NOMO-1 treated with dmso at 0.1 percent for 144 hours (cell line): ENCODE measurements at regions not wholly inside any gene's neighbourhood (a gene's known extent, or its start where the extent isn't known, plus 50 kb on each side); places are given as distances from the start of the nearest gene placed in this dataset.
"Not testable (repeated sequence)": the region's sequence is repeated elsewhere in the genome, so short reads cannot be mapped to it uniquely, and the experiment has no call there.

Source experiments
- DNase-seq: peaks from one replicate; lab custom pipeline; 2025; ENCODE audit not compliant: unreplicated experiment; lab: John Stamatoyannopoulos, UW

GRCh38 chr18:28768791-28769768 lies 592.1 kb upstream of the CDH2 start:
- no peak for DNase-seq

DNA sequence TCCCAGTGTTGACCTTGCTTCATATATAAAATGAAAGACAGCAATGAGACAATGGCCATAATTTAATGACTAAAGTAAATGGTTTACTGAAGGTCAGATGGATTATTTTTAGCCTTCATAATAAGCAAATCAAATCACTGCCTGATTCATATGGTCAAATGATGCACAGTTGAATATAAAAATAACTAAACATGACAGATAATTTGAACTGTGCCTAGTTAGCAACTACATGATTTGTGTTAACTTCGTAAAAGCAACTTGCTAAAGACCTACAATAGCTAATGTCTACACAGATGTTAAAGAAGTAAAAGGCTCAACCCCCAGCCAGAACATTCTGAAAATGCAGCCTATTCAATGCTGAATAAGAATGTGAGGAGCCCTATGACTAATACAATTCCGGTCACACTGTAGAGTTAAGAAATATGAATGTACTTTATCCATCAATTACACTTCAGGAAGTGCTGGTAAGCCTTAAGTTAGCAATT lies 590.8 kb upstream of the CDH2 start:
- no peak for DNase-seq

- DNase-seq = no peak
Measured at GRCh38 chr18:28767201-28767600, 590.3 kb upstream of the CDH2 start.

DNA sequence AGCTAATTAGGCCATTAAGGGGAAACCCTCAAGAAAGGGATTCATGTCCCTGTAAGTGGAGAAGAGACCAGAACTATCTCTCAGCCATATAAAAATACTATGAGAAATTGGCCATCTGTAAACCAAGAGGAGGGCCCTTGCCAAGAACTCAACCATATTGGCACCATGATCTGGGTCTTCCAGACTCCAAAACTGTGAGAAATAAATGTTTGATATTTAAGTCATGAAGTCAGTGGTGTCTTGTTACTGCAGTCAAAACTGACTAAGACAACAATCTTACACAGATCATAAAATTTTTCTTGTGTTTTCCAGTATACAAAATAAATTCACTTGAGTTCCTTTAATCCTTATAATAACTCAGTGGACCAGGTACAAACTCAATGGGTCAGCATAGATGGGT lies 589.8 kb upstream of the CDH2 start:
- DNase-seq = no peak

- no peak for DNase-seq
Measured at GRCh38 chr18:28766027-28766426, 589.1 kb upstream of the CDH2 start.

DNA sequence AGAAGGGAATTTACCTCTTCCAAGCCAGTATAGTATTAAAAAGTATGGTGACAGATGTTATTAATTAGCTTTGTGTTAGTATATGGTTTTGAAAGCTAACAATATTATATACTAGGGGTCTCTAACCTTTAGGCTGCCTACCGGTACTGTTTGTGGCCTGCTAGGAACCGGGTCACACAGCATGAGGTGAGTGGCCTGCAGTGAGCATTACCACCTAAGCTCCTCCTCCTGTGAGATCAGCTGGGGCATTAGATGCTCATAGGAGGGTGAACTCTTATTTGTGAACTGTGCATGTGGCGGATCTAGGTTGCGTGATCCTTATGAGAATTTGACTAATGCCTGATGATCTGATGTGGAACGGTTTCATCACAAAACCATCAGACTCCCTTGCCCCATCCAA lies 583.4 kb upstream of the CDH2 start:
- DNase-seq = no peak

- DNase-seq = no peak
Measured at GRCh38 chr18:28757466-28758008, 580.6 kb upstream of the CDH2 start.

DNA sequence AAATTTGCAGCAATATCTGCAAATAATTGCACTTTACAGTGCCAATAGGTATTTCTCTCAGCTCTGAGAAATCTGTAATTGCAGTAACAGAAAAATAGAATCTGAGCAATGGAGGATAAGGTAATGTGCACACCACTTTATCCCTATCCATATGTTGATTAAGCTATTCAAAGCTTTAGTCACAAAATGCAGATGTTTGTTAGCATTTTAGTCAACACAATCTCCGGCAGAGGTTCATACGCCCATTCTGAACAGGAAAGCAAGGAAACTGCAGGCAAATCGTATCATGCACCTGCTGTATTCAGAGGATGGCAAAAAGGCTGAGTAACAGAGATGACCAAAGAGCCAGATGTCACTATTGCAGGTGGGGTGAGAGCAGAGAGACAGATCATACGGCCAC lies 566.2 kb upstream of the CDH2 start:
- DNase-seq = no peak

DNA sequence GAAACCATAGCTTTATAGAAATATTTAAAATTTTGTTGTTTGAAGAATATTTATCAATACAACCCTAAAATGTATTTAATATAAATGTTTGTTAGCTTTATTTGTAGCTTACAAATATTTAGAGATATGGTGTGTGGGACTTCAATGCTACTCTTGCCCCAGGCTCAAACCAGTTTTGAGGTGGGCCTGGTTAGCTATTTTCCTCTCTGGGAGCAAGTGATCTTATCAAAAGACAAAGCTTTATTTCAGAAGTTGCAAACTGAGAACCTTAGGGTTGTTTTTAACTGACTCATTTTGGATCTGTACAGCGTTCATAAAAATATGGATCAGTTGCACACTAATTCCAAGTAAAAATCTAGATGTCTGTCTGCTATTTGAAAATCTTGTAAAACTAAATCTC lies 563.6 kb upstream of the CDH2 start:
- DNase-seq = no peak

- no peak for DNase-seq
Measured at GRCh38 chr18:28736951-28737350, 560.0 kb upstream of the CDH2 start.

GRCh38 chr18:28736223-28736622 lies 559.3 kb upstream of the CDH2 start:
- no peak for DNase-seq

- no peak for DNase-seq
Measured at GRCh38 chr18:28735731-28736130, 558.8 kb upstream of the CDH2 start.

GRCh38 chr18:28729321-28729720 lies 552.4 kb upstream of the CDH2 start:
- DNase-seq = no peak

DNA sequence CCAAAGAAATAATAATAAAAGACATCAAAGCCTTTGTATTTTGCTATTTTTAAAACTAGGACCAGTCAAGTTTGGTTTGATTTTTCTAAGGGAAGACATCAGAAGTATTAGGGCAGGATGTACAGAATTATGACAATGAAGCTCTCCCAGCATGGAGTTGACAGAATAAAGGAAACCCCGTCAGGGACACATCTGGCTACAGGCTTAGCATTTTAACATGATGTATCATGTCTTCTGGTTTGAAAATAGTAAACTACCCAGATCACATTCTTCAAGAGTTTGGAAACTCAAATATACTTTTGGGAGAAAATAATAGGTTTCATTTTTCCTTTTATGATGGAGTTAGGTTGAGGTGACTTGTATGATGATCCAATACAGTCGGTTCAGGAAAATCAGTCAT lies 552.0 kb upstream of the CDH2 start:
- no peak for DNase-seq

DNA sequence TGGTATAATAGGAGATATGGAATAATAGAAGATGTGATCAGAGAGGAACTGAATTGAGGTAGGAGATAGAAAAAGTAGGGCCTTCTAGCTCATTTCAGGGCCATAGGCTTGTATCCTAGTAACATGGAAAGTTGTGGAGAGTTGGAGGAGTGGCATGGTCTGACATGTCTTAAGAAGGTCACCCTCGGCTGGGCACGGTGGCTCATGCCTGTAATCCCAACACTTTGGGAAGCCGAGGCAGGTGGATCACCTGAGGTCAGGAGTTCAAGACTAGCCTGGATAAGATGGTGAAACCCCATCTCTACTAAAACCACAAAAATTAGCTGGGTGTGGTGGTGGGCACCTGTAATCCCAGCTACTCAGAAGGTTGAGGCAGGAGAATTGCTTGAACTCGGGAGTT lies 550.3 kb upstream of the CDH2 start:
- DNase-seq = not testable (repeated sequence)

DNA sequence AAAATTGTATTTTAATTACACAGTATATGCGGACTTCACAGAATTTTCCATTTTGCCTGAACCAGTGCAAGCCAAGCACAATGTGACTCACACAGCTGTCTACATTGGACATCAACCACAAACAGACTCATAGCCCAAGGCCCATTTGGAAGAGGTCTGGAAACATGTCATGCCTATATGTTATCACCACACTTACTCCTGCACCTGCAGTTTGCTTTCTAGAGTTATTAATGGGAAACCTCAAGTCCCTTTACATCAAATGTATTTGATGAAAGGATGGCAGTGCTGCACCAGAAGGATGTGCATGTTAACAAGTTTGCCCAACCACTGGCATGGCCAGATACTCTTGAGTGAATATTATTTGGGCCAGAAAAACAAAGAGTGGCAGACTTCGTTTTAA lies 548.9 kb upstream of the CDH2 start:
- no peak for DNase-seq

DNA sequence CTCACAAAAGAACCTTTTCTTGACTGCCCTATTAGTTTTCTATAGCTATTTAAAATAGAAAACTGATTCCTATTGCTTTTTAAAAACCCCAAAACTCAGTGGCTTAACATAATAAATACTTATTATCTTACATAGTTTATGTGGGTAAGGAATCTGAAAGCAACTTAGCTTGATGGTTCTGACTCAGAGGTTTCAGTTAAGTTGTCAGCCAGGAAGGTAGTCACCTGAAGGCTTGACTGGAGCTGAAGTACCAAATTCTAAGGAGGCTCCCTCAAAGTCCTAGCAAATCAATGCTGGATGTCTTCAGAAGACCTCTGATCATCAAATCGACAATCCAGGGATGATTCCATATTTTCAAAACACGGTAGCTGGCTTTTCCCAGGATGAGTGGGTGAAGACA lies 546.6 kb upstream of the CDH2 start:
- DNase-seq = no peak

GRCh38 chr18:28718696-28719095 lies 541.8 kb upstream of the CDH2 start:
- DNase-seq = no peak

- DNase-seq = no peak
Measured at GRCh38 chr18:28716338-28716737, 539.4 kb upstream of the CDH2 start.

GRCh38 chr18:28715206-28715605 lies 538.3 kb upstream of the CDH2 start:
- no peak for DNase-seq

GRCh38 chr18:28714498-28714897 lies 537.6 kb upstream of the CDH2 start:
- no peak for DNase-seq

DNA sequence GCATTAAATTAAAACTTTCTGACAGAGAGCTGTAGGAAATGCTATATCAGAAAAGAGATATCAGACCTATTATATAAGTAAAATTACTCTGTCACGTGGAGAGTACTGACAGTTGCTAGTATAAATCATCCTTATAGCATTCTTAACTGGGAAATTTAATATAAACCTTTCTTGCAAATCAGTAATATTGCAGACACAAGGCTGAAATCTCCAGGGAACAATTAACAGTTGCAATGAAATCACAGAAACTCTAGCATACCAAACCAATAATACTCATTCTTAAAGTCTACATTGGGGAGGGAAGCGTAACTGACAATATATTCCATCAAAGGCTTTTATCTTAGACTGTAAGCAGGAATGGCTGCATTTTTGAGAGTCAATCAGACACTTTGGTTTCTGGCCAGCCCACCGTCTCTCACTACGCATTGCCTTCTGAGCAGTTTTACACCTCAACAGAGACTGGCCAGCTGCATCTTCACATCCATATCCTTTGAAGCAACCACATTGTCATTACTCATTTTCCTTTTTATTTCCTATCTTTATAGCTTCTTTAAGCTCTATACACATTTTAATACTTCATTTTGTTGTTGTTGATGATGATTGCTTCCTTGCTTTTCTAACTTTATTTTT lies 536.0 kb upstream of the CDH2 start:
- no peak for DNase-seq
